ENCODE measurements at regions not wholly inside any gene's neighbourhood (a gene's known extent, or its start where the extent isn't known, plus 50 kb on each side); places are given as distances from the start of the nearest gene placed in this dataset.

DNA sequence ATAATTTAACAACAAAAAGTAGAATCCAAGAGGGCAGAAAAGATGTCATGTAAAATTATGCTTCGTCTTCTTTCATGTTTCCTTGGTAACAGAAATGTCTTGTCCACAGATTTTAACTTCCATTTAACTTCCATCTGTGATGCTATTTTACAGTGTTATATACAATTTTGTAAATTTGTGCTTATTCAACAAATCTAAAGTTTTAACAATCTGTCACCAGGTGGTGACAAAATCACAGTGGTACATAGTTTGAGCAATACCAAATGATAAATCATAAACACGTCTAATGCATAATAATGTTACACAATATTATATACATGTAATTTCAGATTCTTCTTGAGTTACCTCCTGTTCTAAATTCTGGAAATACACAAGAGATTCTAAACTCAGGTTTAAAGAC, 784.4 kb upstream of the CELF2 start:
- no peak overlapping the region for H3K27ac ChIP-seq (ENCODE audit: low read depth, low read length)
- H3K79me2 ChIP-seq (ENCODE audit: insufficient read depth, low read length) = no peaks in the 10 kb centered on the region
- Mint-ChIP-seq H3K27me3 (ENCODE audit: low read depth, unreplicated experiment) (no peaks in the 10 kb centered on the region), H3K27ac (ENCODE audit: unreplicated experiment) (no peak overlapping the region), H3K4me3 (ENCODE audit: unreplicated experiment) (no peak overlapping the region), H3K36me3 (ENCODE audit: low read depth, unreplicated experiment) (no peaks in the 10 kb centered on the region), H3K9me3 (ENCODE audit: unreplicated experiment) (no peaks in the 10 kb centered on the region), H3K4me1 (ENCODE audit: low read depth, unreplicated experiment) (no peaks in the 10 kb centered on the region)
- DNase-seq (ENCODE audit: low read depth) (no peak), FAIRE-seq (no peak)
- no peak for TF ChIP-seq EZH2 (IDR thresholded peaks at IDR 0.05; ENCODE audit: insufficient read depth, low read length)
- TF ChIP-seq, protein P1, sequence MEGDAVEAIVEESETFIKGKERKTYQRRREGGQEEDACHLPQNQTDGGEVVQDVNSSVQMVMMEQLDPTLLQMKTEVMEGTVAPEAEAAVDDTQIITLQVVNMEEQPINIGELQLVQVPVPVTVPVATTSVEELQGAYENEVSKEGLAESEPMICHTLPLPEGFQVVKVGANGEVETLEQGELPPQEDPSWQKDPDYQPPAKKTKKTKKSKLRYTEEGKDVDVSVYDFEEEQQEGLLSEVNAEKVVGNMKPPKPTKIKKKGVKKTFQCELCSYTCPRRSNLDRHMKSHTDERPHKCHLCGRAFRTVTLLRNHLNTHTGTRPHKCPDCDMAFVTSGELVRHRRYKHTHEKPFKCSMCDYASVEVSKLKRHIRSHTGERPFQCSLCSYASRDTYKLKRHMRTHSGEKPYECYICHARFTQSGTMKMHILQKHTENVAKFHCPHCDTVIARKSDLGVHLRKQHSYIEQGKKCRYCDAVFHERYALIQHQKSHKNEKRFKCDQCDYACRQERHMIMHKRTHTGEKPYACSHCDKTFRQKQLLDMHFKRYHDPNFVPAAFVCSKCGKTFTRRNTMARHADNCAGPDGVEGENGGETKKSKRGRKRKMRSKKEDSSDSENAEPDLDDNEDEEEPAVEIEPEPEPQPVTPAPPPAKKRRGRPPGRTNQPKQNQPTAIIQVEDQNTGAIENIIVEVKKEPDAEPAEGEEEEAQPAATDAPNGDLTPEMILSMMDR (IDR thresholded peaks at IDR 0.05; ENCODE audit: insufficient read depth, low read depth, low read length) = no peak
- H3K4me1 ChIP-seq (ENCODE audit: insufficient read depth, low read length) = no peaks in the 10 kb centered on the region
- no peaks in the 10 kb centered on the region for H3K27me3 ChIP-seq (ENCODE audit: insufficient read depth, low read length)
- H2AFZ ChIP-seq (ENCODE audit: low read depth, low read length) = no peak overlapping the region
- H3K9me3 ChIP-seq (ENCODE audit: insufficient read depth, low read depth, low read length) = no peaks in the 10 kb centered on the region
- no peak overlapping the region for H3K4me3 ChIP-seq (ENCODE audit: insufficient read depth, low read depth, low read length)
- no peak overlapping the region for H3K4me2 ChIP-seq (ENCODE audit: low read length)
- H4K20me1 ChIP-seq (ENCODE audit: insufficient read depth, low read length) = no peaks in the 10 kb centered on the region
- no peaks in the 10 kb centered on the region for H3K36me3 ChIP-seq (ENCODE audit: insufficient read depth, low read length)
- H3K9ac ChIP-seq (ENCODE audit: low read length) = no peak overlapping the region

DNA sequence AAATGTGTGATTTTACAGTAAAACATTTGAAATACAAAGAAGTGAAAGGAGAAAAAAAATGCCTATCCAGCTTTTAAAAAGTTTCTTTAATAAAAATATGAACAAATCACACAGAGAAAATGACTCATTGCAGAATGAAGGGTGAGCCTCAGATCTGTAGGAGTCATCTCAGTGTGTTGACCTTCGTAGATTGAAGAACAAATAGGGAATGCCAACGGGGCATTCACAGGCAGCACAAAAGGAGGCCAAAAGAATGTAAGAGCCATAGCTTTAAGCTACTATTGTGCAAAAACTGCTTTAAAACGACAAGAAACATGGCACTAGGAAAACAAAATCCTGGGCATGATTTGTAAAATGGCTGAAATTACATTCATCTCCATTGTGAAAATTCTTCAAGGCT, 782.7 kb upstream of the CELF2 start:
- Histone ChIP-seq H3K4me2 (ENCODE audit: low read length) (no peak overlapping the region), H4K20me1 (ENCODE audit: insufficient read depth, low read length) (no peaks in the 10 kb centered on the region), H3K4me3 (ENCODE audit: insufficient read depth, low read depth, low read length) (no peak overlapping the region), H3K27me3 (ENCODE audit: insufficient read depth, low read length) (no peaks in the 10 kb centered on the region), H3K79me2 (ENCODE audit: insufficient read depth, low read length) (no peaks in the 10 kb centered on the region), H2AFZ (ENCODE audit: low read depth, low read length) (no peak overlapping the region), H3K9ac (ENCODE audit: low read length) (no peak overlapping the region), H3K9me3 (ENCODE audit: insufficient read depth, low read depth, low read length) (no peaks in the 10 kb centered on the region), H3K27ac (ENCODE audit: low read depth, low read length) (no peak overlapping the region), H3K4me1 (ENCODE audit: insufficient read depth, low read length) (no peaks in the 10 kb centered on the region), H3K36me3 (ENCODE audit: insufficient read depth, low read length) (no peaks in the 10 kb centered on the region)
- DNase-seq (ENCODE audit: low read depth) (no peak), FAIRE-seq (no peak)
- Mint-ChIP-seq H3K36me3 (ENCODE audit: low read depth, unreplicated experiment) (no peaks in the 10 kb centered on the region), H3K4me3 (ENCODE audit: unreplicated experiment) (no peak overlapping the region), H3K9me3 (ENCODE audit: unreplicated experiment) (no peaks in the 10 kb centered on the region), H3K27me3 (ENCODE audit: low read depth, unreplicated experiment) (no peaks in the 10 kb centered on the region), H3K4me1 (ENCODE audit: low read depth, unreplicated experiment) (no peaks in the 10 kb centered on the region), H3K27ac (ENCODE audit: unreplicated experiment) (no peak overlapping the region)
- TF ChIP-seq, protein P1 (IDR thresholded peaks at IDR 0.05; ENCODE audit: insufficient read depth, low read depth, low read length) = no peak
- TF ChIP-seq EZH2 (IDR thresholded peaks at IDR 0.05; ENCODE audit: insufficient read depth, low read length) = no peak

DNA sequence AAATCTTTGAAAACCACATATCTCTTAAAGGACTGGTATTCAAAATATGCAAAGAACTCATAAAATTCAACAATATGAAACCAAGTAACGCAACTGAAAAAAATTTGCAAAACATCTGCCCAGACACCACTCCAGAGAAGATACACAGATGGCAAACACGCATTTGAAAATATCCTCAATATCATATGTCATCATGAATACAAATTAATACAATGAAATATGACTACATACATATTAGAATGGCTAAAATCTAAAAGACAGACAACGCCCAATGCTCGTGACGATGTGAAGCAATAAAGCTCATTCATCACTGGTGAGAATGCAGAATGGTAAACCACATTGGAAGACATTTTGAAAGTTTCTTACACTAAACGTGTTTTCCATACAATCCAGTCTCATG, 770.1 kb upstream of the CELF2 start:
- no peak overlapping the region for H3K4me3 ChIP-seq (ENCODE audit: insufficient read depth, low read depth, low read length)
- no peak overlapping the region for H2AFZ ChIP-seq (ENCODE audit: low read depth, low read length)
- H3K4me2 ChIP-seq (ENCODE audit: low read length) = no peak overlapping the region
- no peaks in the 10 kb centered on the region for H3K4me1 Mint-ChIP-seq (ENCODE audit: low read depth, unreplicated experiment)
- no peaks in the 10 kb centered on the region for H3K4me1 ChIP-seq (ENCODE audit: insufficient read depth, low read length)
- no peaks in the 10 kb centered on the region for H3K9me3 ChIP-seq (ENCODE audit: insufficient read depth, low read depth, low read length)
- no peak overlapping the region for H3K4me3 Mint-ChIP-seq (ENCODE audit: unreplicated experiment)
- H3K27ac Mint-ChIP-seq (ENCODE audit: unreplicated experiment) = no peak overlapping the region
- H3K79me2 ChIP-seq (ENCODE audit: insufficient read depth, low read length) = no peaks in the 10 kb centered on the region
- no peaks in the 10 kb centered on the region for H4K20me1 ChIP-seq (ENCODE audit: insufficient read depth, low read length)
- TF ChIP-seq, protein P1 (IDR thresholded peaks at IDR 0.05; ENCODE audit: insufficient read depth, low read depth, low read length) = no peak
- TF ChIP-seq EZH2 (IDR thresholded peaks at IDR 0.05; ENCODE audit: insufficient read depth, low read length) = no peak
- H3K27me3 ChIP-seq (ENCODE audit: insufficient read depth, low read length) = no peaks in the 10 kb centered on the region
- no peaks in the 10 kb centered on the region for H3K36me3 ChIP-seq (ENCODE audit: insufficient read depth, low read length)
- no peaks in the 10 kb centered on the region for H3K36me3 Mint-ChIP-seq (ENCODE audit: low read depth, unreplicated experiment)
- DNase-seq (ENCODE audit: low read depth) = no peak
- H3K27me3 Mint-ChIP-seq (ENCODE audit: low read depth, unreplicated experiment) = no peaks in the 10 kb centered on the region
- H3K9ac ChIP-seq (ENCODE audit: low read length) = no peak overlapping the region
- FAIRE-seq = no peak
- no peak overlapping the region for H3K27ac ChIP-seq (ENCODE audit: low read depth, low read length)
- no peaks in the 10 kb centered on the region for H3K9me3 Mint-ChIP-seq (ENCODE audit: unreplicated experiment)
